GM19397 (cell line): ENCODE measurements at regions not wholly inside any gene's neighbourhood (a gene's known extent, or its start where the extent isn't known, plus 50 kb on each side); places are given as distances from the start of the nearest gene placed in this dataset.
"Not testable (repeated sequence)": the region's sequence is repeated elsewhere in the genome, so short reads cannot be mapped to it uniquely, and the experiment has no call there.

Experiments used
- ATAC-seq: cut with Tn5 transposase; IDR thresholded peaks from one replicate; pipeline ENCODE4 v1.9.1; 2021; ENCODE audit warnings: mild to moderate bottlenecking, moderate library complexity; ENCODE audit not compliant: unreplicated experiment

- no peak for ATAC-seq
Observed at GRCh38 chr13:63455938-63456337, 2040.3 kb upstream of the PCDH20 start.

GRCh38 chr13:63449550-63449949, 2033.9 kb upstream of the PCDH20 start:
- ATAC-seq: no peak

- no peak for ATAC-seq
Observed at GRCh38 chr13:63448692-63449091, 2033.0 kb upstream of the PCDH20 start.

- no peak for ATAC-seq
Observed at GRCh38 chr13:63446329-63446728, 2030.7 kb upstream of the PCDH20 start.

GRCh38 chr13:63444225-63444624, 2028.6 kb upstream of the PCDH20 start:
- ATAC-seq: not testable (repeated sequence)

- no peak for ATAC-seq
Observed at GRCh38 chr13:63438951-63439350, 2023.3 kb upstream of the PCDH20 start.

- no peak for ATAC-seq
Observed at GRCh38 chr13:63436325-63436668, 2020.6 kb upstream of the PCDH20 start.

- ATAC-seq: no peak
Observed at GRCh38 chr13:63435667-63436324, 2020.1 kb upstream of the PCDH20 start.

- no peak for ATAC-seq
Observed at GRCh38 chr13:63433546-63434150, 2018.0 kb upstream of the PCDH20 start.

- ATAC-seq: no peak
Observed at GRCh38 chr13:63427170-63427569, 2011.5 kb upstream of the PCDH20 start.

- no peak for ATAC-seq
Observed at GRCh38 chr13:63425131-63425530, 2009.5 kb upstream of the PCDH20 start.

- no peak for ATAC-seq
Observed at GRCh38 chr13:63421123-63421522, 2005.5 kb upstream of the PCDH20 start.

GRCh38 chr13:63420685-63421084, 2005.0 kb upstream of the PCDH20 start:
- ATAC-seq: no peak

- ATAC-seq: no peak
Observed at GRCh38 chr13:63414247-63414646, 1998.6 kb upstream of the PCDH20 start.

GRCh38 chr13:63409791-63410351, 1994.2 kb upstream of the PCDH20 start:
- ATAC-seq: no peak

- ATAC-seq: no peak
Observed at GRCh38 chr13:63408331-63409189, 1992.9 kb upstream of the PCDH20 start.

- ATAC-seq: no peak
Observed at GRCh38 chr13:63403733-63404132, 1988.1 kb upstream of the PCDH20 start.

- ATAC-seq: no peak
Observed at GRCh38 chr13:63396746-63397145, 1981.1 kb upstream of the PCDH20 start.

- ATAC-seq: no peak
Observed at GRCh38 chr13:63393112-63393511, 1977.5 kb upstream of the PCDH20 start.

- no peak for ATAC-seq
Observed at GRCh38 chr13:63389756-63390155, 1974.1 kb upstream of the PCDH20 start.

GRCh38 chr13:63381078-63381859, 1965.6 kb upstream of the PCDH20 start:
- ATAC-seq: no peak
